Mucosa of stomach (tissue), 1 donor: ENCODE measurements at regions not wholly inside any gene's neighbourhood (a gene's known extent, or its start where the extent isn't known, plus 50 kb on each side); places are given as distances from the start of the nearest gene placed in this dataset.
"Not testable (repeated sequence)": the region's sequence is repeated elsewhere in the genome, so short reads cannot be mapped to it uniquely, and the experiment has no call there.

Experiments used
- H3K27me3 ChIP-seq: one replicate; pipeline ENCODE4 v1.7.0; 2013; ENCODE audit warnings: mild to moderate bottlenecking, low read length; ENCODE audit not compliant: control insufficient read depth, insufficient read depth
- H3K36me3 ChIP-seq: one replicate; pipeline ENCODE4 v1.7.0; 2013; ENCODE audit warnings: low read length; ENCODE audit not compliant: control insufficient read depth, insufficient read depth
- H3K4me1 ChIP-seq: one replicate; pipeline ENCODE4 v1.7.0; 2013; ENCODE audit warnings: mild to moderate bottlenecking, low read length; ENCODE audit not compliant: control insufficient read depth, insufficient read depth
- H3K4me3 ChIP-seq: one replicate; pipeline ENCODE4 v1.7.0; 2013; ENCODE audit warnings: low read length
- H3K9ac ChIP-seq: one replicate; pipeline ENCODE4 v1.7.0; 2013; ENCODE audit warnings: mild to moderate bottlenecking, low read length, moderate library complexity
- H3K9me3 ChIP-seq: one replicate; pipeline ENCODE4 v1.7.0; 2013; ENCODE audit warnings: mild to moderate bottlenecking, low read length, moderate library complexity; ENCODE audit not compliant: control insufficient read depth
- donor health status: Pancreatic carcinoma.

GRCh38 chr5:125883223-125883622 lies 540.0 kb upstream of the GRAMD2B start:
- Histone ChIP-seq H3K27me3 (no peaks in the 10 kb centered on the region), H3K4me1 (no peaks in the 10 kb centered on the region), H3K4me3 (no peak overlapping the region), H3K9ac (no peak overlapping the region), H3K9me3 (no peaks in the 10 kb centered on the region), H3K36me3 (no peaks in the 10 kb centered on the region)

GRCh38 chr5:125888358-125888757 lies 534.9 kb upstream of the GRAMD2B start:
- Histone ChIP-seq H3K4me1 (peaks cover 4% of the 10 kb centered on the region), H3K36me3 (no peaks in the 10 kb centered on the region), H3K4me3 (no peak overlapping the region)

GRCh38 chr5:125890511-125890931 lies 532.7 kb upstream of the GRAMD2B start:
- no peaks in the 10 kb centered on the region for H3K36me3 ChIP-seq
- H3K9ac ChIP-seq: no peak overlapping the region
- no peaks in the 10 kb centered on the region for H3K27me3 ChIP-seq
- H3K4me3 ChIP-seq: no peak overlapping the region
- no peaks in the 10 kb centered on the region for H3K9me3 ChIP-seq
- peaks cover 4% of the 10 kb centered on the region for H3K4me1 ChIP-seq

More at GRCh38 chr5:125888358-125888757, 534.9 kb upstream of the GRAMD2B start:
- H3K9ac ChIP-seq: no peak overlapping the region
- no peaks in the 10 kb centered on the region for H3K27me3 ChIP-seq
- H3K9me3 ChIP-seq: no peaks in the 10 kb centered on the region

GRCh38 chr5:125891061-125891725 lies 532.0 kb upstream of the GRAMD2B start:
- Histone ChIP-seq H3K4me3 (no peak overlapping the region), H3K4me1 (peaks cover 9% of the 10 kb centered on the region), H3K9me3 (no peaks in the 10 kb centered on the region), H3K9ac (no peak overlapping the region), H3K36me3 (no peaks in the 10 kb centered on the region), H3K27me3 (no peaks in the 10 kb centered on the region)

GRCh38 chr5:125894383-125894782 lies 528.8 kb upstream of the GRAMD2B start:
- Histone ChIP-seq H3K27me3 (no peaks in the 10 kb centered on the region), H3K9me3 (no peaks in the 10 kb centered on the region), H3K9ac (no peak overlapping the region), H3K4me1 (peaks cover 24% of the 10 kb centered on the region), H3K4me3 (no peak overlapping the region), H3K36me3 (no peaks in the 10 kb centered on the region)

- Histone ChIP-seq H3K4me1 (peaks cover 19% of the 10 kb centered on the region), H3K4me3 (no peak overlapping the region), H3K36me3 (no peaks in the 10 kb centered on the region), H3K9me3 (no peaks in the 10 kb centered on the region), H3K27me3 (no peaks in the 10 kb centered on the region), H3K9ac (no peak overlapping the region)
Measured at GRCh38 chr5:125896368-125896767, 526.8 kb upstream of the GRAMD2B start.

GRCh38 chr5:125897089-125897488 lies 526.1 kb upstream of the GRAMD2B start:
- no peak overlapping the region for H3K4me3 ChIP-seq
- H3K36me3 ChIP-seq: no peaks in the 10 kb centered on the region
- H3K4me1 ChIP-seq: peaks cover 19% of the 10 kb centered on the region
- H3K9ac ChIP-seq: no peak overlapping the region
- no peaks in the 10 kb centered on the region for H3K27me3 ChIP-seq
- no peaks in the 10 kb centered on the region for H3K9me3 ChIP-seq

- no peak overlapping the region for H3K4me3 ChIP-seq
- H3K9me3 ChIP-seq: no peaks in the 10 kb centered on the region
- peaks cover 19% of the 10 kb centered on the region for H3K4me1 ChIP-seq
- H3K36me3 ChIP-seq: no peaks in the 10 kb centered on the region
- H3K9ac ChIP-seq: no peak overlapping the region
- H3K27me3 ChIP-seq: no peaks in the 10 kb centered on the region
Measured at GRCh38 chr5:125898851-125899405, 524.3 kb upstream of the GRAMD2B start.

GRCh38 chr5:125912028-125912427 lies 511.2 kb upstream of the GRAMD2B start:
- H3K27me3 ChIP-seq: no peaks in the 10 kb centered on the region
- H3K4me3 ChIP-seq: no peak overlapping the region
- no peaks in the 10 kb centered on the region for H3K36me3 ChIP-seq
- H3K9ac ChIP-seq: no peak overlapping the region
- H3K4me1 ChIP-seq: no peaks in the 10 kb centered on the region
- no peaks in the 10 kb centered on the region for H3K9me3 ChIP-seq

GRCh38 chr5:125913200-125913599 lies 510.0 kb upstream of the GRAMD2B start:
- no peaks in the 10 kb centered on the region for H3K36me3 ChIP-seq

GRCh38 chr5:125914471-125914870 lies 508.7 kb upstream of the GRAMD2B start:
- no peaks in the 10 kb centered on the region for H3K27me3 ChIP-seq
- H3K9me3 ChIP-seq: no peaks in the 10 kb centered on the region
- no peak overlapping the region for H3K4me3 ChIP-seq
- H3K9ac ChIP-seq: no peak overlapping the region
- H3K36me3 ChIP-seq: no peaks in the 10 kb centered on the region
- H3K4me1 ChIP-seq: no peaks in the 10 kb centered on the region

More at GRCh38 chr5:125913200-125913599, 510.0 kb upstream of the GRAMD2B start:
- Histone ChIP-seq H3K9ac (no peak overlapping the region), H3K4me3 (no peak overlapping the region), H3K4me1 (no peaks in the 10 kb centered on the region), H3K9me3 (no peaks in the 10 kb centered on the region), H3K27me3 (no peaks in the 10 kb centered on the region)

GRCh38 chr5:125923958-125924357 lies 499.3 kb upstream of the GRAMD2B start:
- H3K27me3 ChIP-seq, H3K9me3 ChIP-seq, H3K36me3 ChIP-seq, H3K9ac ChIP-seq, H3K4me1 ChIP-seq, H3K4me3 ChIP-seq: not testable (repeated sequence)
